ENCODE measurements at regions not wholly inside any gene's neighbourhood (a gene's known extent, or its start where the extent isn't known, plus 50 kb on each side); places are given as distances from the start of the nearest gene placed in this dataset.
"Not testable (repeated sequence)": the region's sequence is repeated elsewhere in the genome, so short reads cannot be mapped to it uniquely, and the experiment has no call there.

GRCh38 chr15:23851921-23852320, 164.8 kb upstream of the NDN start:
- DNase-seq, result no peak

DNA sequence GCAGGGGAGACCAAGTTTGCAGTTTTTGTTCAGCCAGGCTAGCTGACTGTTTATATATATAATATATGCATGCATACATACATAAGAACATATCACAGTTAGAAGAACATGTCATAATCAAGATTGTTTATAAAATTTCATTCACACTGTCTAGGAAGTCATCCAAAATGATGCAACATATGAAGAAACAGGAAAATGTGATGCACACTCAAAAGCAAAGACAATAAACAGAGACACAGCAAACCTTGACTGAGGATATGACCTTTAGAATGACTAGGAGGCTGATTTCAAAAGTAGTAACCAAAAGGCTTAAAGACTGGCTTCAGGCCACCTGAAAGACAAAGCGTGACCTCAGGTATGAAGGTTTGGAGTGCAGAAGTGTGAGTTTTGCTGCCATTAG, 166.2 kb upstream of the NDN start:
- DNase-seq, result no peak

- DNase-seq, result no peak
Measured at GRCh38 chr15:23854203-23854911, 167.3 kb upstream of the NDN start.

DNA sequence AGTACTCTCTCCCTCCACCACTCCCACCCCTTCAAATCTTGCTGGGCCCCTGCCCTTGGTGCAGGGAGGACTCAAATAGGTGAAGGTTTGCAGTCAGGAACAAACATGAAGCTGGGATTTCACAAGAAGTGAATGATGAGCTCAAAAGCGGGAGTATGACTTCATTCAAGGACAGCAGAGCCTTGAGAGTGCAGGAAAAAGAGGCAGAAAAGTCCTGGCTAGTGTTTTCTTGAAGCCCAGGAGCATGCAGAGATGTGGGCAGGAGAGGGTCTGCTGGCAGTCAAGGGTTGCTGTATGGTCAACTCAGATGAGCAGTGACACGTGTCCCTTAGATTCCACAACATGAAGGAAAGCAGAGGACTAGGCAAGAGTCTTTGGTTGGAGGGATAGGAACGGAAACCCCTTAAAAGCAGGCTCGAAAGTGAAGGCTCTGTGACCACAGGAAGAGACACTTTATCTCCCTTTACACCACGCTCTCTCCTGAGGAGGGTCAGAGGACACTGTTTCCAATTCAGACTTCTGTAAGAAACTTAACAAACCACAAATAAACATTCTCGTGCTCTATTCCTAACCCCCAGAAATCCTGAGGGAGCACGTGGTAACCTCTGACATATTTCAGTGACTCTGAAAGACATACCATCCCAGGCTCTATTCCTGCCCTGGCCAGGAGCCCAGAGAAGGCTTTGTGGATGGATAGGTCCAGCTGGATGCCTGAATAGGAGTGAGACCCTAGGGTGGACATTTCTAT, 168.0 kb upstream of the NDN start:
- DNase-seq, result no peak

GRCh38 chr15:23855947-23856346, 168.8 kb upstream of the NDN start:
- DNase-seq, result no peak

DNA sequence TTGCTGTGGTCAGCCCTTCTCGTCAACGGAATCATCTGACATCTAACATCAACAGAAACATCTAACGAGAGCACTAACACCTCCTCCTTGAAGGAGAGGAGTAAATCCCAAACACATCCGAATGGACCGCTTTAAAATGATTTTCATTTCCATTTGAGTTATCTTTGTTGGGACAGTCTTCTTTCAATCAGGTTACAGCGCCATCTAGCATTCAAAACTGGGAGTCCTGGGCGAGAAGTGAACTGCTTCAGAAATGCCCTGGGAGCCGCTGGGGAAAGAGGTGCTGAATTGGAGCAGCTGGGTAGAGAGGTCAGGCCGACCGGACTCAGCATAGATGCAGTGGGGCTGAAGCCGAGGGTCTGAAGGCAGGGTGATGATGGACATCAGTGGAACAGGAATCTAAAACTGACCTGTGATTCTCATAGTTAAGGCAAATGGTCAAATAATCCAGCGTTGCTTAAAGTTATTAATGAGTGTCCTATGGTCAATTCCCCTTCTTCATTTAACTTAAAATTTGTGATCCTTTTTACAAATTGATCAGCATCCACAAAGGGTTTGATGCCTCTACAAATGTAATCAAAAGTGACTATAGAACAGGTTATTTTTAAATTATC, 170.0 kb upstream of the NDN start:
- no peak for DNase-seq

DNA sequence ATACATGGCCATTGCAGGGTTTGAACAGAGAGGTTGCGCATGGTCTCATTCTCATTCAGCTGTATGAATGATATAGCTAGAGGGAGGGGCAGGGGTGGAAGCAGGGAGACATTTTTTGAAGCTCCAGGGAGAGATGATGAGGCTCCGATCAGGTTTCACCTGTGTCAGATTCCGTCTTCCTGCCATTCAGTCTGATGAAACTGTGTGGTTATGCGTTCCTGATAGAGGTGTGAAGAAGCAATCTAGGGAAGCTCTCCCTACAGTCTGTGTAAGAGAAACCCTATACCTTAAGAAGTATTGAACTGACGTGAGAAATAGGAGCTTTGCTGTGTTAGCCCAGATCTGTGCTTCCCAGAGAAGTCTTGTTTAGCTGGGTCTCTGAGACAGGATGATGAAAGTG, 171.9 kb upstream of the NDN start:
- no peak for DNase-seq

GRCh38 chr15:23860290-23861245, 173.5 kb upstream of the NDN start:
- no peak for DNase-seq

GRCh38 chr15:23866832-23867231, 179.7 kb upstream of the NDN start:
- DNase-seq, result no peak

GRCh38 chr15:23869396-23869795, 182.3 kb upstream of the NDN start:
- DNase-seq, result no peak

DNA sequence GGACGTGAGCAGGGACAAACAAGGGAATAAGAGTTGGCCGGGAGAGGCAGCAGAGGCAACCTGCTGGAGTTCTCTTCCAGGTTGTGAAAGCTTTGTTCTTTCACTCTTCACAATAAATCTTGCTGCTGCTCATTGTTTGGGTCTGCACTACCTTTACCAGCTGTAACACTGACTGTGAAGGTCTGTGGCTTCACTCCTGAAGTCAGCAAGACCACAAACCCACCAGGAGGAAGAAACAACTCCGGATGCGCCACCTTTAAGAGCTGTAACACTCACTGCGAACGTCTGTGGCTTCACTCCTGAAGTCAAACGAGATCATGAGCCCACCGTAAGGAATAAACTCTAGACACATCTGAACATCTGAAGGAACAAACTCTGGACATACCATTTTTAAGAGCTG, 186.5 kb upstream of the NDN start:
- DNase-seq, result not testable (repeated sequence)

- peak; percentile 4 for DNase-seq
Measured at GRCh38 chr15:23877502-23878412, 190.7 kb upstream of the NDN start.

GRCh38 chr15:23881291-23881690, 194.2 kb upstream of the NDN start:
- no peak for DNase-seq

- no peak for DNase-seq
Measured at GRCh38 chr15:23890218-23890617, 203.1 kb upstream of the NDN start.

GRCh38 chr15:23897091-23897490, 210.0 kb upstream of the NDN start:
- no peak for DNase-seq

DNA sequence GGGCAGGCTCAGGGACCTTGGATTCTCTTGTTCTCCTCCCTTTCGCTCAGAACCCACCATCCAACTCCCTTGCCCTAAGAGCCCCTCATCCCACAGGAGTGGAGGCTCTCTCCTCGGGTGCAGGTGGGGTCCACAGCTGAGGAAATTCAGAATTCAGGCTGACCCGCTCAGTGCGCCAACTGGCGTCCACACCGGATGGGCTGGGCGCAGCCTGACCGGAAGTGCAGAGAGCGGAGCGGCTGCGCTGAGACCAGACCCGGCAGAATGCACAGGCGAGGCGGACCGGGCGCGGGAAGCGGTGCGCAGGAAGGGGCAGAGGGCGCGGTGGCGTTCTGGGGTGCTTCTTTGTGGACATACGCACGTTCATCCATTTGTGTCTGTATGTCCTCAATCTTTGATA, 210.4 kb upstream of the NDN start:
- no peak for DNase-seq

DNA sequence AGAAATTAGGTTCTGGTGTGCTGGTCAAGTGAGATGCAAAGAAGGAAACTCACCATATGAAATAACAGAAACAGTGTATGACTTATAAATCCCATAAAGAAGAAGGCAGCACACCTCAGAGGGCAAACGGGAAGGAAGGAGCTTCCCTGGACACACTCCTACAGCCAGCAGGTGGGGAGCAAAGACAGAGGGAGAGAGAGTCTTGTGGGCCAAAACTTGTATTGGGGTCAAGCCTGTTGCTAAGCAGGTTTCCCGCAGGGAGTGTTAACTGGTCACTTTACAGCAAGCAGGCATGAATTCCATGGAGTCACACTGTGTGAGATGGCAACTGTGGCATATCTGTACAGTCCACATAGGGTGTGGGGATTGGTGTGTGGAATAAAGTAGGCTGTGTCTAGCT, 222.9 kb upstream of the NDN start:
- no peak for DNase-seq

GRCh38 chr15:23912191-23912590, 225.1 kb upstream of the NDN start:
- no peak for DNase-seq

GRCh38 chr15:23913081-23913480, 226.0 kb upstream of the NDN start:
- DNase-seq, result no peak

DNA sequence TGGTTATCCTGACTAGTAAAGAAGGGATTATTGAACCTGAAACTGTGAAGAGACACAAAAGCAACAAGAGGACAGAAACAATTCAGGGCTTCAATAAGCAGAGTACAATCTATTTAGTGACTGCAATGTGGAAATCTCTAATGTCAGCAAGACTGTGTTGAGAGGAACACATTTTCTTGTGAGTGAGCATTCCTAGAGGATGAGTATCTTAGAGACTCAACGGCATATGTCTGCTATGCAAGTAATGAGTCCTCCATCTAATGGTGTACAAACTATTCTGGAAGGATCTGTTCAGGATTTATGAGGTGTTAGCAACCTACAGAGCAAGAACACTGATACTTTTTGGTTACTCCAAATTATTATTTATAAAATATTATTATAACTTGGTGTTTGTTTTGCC, 226.5 kb upstream of the NDN start:
- no peak for DNase-seq

DNA sequence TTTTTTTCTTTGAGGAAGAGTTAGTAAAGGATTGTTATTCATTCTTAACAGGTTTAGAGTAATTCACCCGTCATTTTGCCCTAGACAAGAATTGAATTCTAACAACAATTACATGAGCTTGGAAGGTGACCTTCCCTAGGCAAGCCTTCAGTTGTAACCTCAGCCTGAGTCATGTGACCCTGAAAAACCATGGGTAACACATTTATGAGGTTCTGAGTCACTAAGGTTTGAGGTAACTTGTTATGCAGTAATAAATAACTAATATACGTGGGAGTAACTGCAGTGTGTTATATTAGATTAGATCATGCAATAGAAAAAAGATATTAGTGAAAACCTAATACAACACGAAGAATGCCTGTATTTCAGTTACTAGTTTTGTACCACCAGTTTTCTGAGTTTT, 237.6 kb upstream of the NDN start:
- no peak for DNase-seq

DNA sequence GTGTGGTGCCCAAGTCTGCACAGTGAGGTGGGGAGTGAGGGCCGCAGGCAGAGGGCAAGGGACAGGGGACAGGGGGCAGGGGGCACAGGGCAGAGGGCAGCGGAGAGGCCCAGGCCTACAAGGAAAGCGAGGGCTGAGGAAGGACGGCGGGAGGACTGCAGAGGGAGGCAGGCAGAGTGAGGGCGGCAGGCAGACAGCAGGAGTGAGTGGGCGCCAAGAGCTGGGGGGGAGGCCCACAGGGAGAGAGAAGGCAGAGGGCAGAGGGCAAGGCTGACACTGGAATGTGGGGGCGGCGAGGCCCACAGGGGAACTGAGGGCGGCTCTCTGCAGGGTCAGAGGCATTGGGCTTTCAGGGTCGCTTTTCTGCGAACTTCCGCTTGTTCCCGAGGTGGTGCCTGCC, 267.8 kb upstream of the NDN start:
- DNase-seq, result no peak
